Vagina (tissue), 2 donors: ENCODE measurements at regions not wholly inside any gene's neighbourhood (a gene's known extent, or its start where the extent isn't known, plus 50 kb on each side); places are given as distances from the start of the nearest gene placed in this dataset.

ENCODE experiments used
- CTCF ChIP-seq, 3 experiments: fragments of 450-650 bp in 2 of 3; fragments of 200-600 bp in 1 of 3; sonication (generic) in 1 of 3; IDR thresholded peaks; one replicate each; pipeline ENCODE4 v1.5.1; 2017 to 2019; ENCODE audit warnings: antibody characterized with exemption in 3 of 3, mild to moderate bottlenecking in 2 of 3, moderate library complexity in 2 of 3
- POLR2A ChIP-seq, 2 donors: fragments of 450-650 bp; IDR thresholded peaks; one replicate each; pipeline ENCODE4 v1.6.1; 2017; ENCODE audit warnings: antibody characterized with exemption in 2 of 2, mild to moderate bottlenecking in 2 of 2, moderate library complexity in 2 of 2

GRCh38 chr12:115403253-115403652 lies 719.3 kb upstream of the TBX3 start:
- TF ChIP-seq POLR2A (IDR thresholded peaks at IDR 0.05) (no peak), CTCF (IDR thresholded peaks at IDR 0.05) (no peak)
